Activated CD4-positive, alpha-beta T cell treated with anti-CD3 and anti-CD28 coated beads, Interleukin-2, amount 10 ng/mL, durations not matched to agents 7 days and 5 days (primary cell): ENCODE measurements at regions not wholly inside any gene's neighbourhood (a gene's known extent, or its start where the extent isn't known, plus 50 kb on each side); places are given as distances from the start of the nearest gene placed in this dataset.

Experiments
- CTCF ChIA-PET: fragments of 350-600 bp; sonication (Branson Sonifier 250); formaldehyde crosslinking; loops from one replicate; lab custom pipeline; 2021; ENCODE audit warnings: antibody characterized with exemption; lab: Charles Lee
- POLR2A ChIA-PET: fragments of 350-600 bp; sonication (Branson Sonifier 250); formaldehyde crosslinking; loops from one replicate; lab custom pipeline; 2021; ENCODE audit warnings: antibody characterized with exemption; lab: Charles Lee
- DNase-seq: peaks from one replicate; pipeline ENCODE4 v3.0.0-alpha.2; 2020
- H3K27ac Mint-ChIP-seq: one replicate; pipeline ENCODE4 v1.8.0; 2021; ENCODE audit warnings: mild to moderate bottlenecking, moderate library complexity, mixed read lengths
- H3K27me3 Mint-ChIP-seq: one replicate; pipeline ENCODE4 v1.8.0; 2021; ENCODE audit warnings: mixed read lengths
- H3K36me3 Mint-ChIP-seq: one replicate; pipeline ENCODE4 v1.8.0; 2021; ENCODE audit warnings: low read depth, mixed read lengths
- H3K4me1 Mint-ChIP-seq: one replicate; pipeline ENCODE4 v1.8.0; 2021; ENCODE audit warnings: mixed read lengths
- H3K4me3 Mint-ChIP-seq: one replicate; pipeline ENCODE4 v1.8.0; 2021; ENCODE audit warnings: mild to moderate bottlenecking, moderate library complexity, mixed read lengths
- H3K9me3 Mint-ChIP-seq: one replicate; pipeline ENCODE4 v1.8.0; 2021; ENCODE audit warnings: mixed read lengths

DNA sequence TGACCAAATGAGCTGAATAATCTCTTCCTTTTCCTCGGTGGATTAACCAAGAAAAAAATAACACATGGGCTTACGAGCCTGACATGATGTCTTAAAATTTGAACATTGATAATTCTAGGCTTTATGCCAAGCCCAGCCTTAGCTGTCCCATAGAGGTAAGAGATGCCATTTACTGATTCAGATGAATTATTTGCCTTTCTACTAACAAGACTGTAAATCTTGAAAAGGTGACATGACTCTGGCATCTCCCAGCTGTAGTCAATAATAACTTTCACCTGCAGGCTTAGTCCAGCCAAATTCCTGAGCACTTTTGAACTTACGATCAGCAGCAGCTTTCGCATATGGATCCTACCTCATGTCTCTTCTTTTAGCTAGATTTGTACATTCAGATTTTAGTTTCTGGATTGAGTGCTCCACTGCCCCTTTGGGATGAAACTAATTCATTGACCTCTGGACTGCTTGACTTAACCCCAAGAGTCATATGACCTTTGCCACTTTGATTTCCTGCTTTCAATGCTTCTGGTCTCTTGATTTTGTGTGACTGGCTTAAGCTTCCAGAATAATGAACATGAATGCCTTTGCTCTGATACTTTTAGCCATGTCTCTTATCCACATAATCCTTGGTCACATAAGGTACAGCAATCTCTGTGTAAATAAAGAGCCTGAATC is 876.4 kb upstream of the SLIT2 start:
- Mint-ChIP-seq H3K4me1 (no peaks in the 10 kb centered on the region), H3K27ac (no peak overlapping the region), H3K9me3 (no peaks in the 10 kb centered on the region), H3K36me3 (no peaks in the 10 kb centered on the region), H3K4me3 (no peak overlapping the region), H3K27me3 (no peaks in the 10 kb centered on the region)
- no peak for DNase-seq
- CTCF ChIA-PET, result no interaction called here
- POLR2A ChIA-PET, result interaction anchor here (0.7 kb wide), 1 partner anchor 69 kb away, joined by 3 read pairs; no protein-coding TSS in a partner anchor

DNA sequence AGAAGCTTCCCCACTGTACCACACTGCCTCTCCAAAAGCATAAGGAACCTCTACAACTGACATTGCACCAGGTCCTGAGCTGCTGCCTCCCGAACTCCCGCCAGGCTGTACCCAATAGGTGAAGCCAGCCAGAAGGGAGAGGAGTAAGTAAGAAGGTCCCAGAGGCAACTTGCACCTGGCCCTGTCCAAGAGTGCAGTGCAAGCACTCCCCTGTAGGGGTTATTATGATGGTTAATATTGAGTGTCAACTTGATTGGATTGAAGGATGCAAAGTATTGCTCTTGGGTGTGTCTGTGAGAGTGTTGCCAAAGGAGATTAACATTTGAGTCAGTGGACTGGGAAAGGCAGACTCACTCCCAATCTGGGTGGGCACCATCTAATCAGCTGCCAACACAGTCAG is 879.3 kb upstream of the SLIT2 start:
- no peak for DNase-seq
- Mint-ChIP-seq H3K27me3 (no peaks in the 10 kb centered on the region), H3K4me1 (no peaks in the 10 kb centered on the region), H3K27ac (no peak overlapping the region), H3K9me3 (no peaks in the 10 kb centered on the region), H3K4me3 (no peak overlapping the region), H3K36me3 (no peaks in the 10 kb centered on the region)
- ChIA-PET CTCF (no interaction called here), POLR2A (no interaction called here)

DNA sequence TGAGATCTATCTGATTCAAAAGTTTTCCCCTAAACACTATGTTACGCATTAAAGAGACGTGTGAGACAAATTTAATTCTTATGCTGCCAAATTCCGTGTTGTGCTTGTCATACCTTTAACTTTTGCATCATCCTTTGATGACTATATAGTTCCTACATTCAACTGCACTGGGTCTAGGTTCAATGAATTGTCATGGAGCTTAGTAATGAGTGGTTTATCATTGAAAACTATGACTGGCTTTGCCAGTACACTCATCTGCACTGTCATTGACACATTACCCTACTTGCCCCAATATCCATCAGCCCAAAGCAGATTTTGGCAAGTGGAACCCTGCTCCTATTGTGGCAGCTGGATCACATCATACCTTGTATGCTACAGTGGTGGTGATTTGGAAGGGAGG is 882.9 kb upstream of the SLIT2 start:
- DNase-seq, result no peak
- H3K4me3 Mint-ChIP-seq, result no peak overlapping the region

DNA sequence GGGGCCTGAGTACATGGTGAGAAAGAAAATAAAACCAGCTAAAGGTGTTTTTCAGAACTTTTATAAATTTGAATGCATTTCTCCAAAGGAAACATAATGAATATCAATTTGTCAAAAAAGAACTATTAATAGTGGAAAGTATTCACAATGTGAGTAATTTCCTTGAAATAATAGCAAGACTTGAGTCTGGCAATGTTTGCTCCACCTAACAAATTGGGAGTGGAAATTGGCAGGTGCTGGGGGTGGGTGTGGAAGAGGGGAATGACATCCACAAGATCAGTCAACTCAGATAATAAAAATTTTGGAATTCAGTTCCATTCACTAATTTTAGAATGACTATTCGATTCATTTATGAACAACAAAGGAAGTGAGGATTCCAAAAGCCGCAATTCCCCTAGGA is 884.8 kb upstream of the SLIT2 start:
- H3K27ac Mint-ChIP-seq, result no peak overlapping the region
- H3K36me3 Mint-ChIP-seq, result no peaks in the 10 kb centered on the region
- no peaks in the 10 kb centered on the region for H3K4me1 Mint-ChIP-seq
- POLR2A ChIA-PET, result no interaction called here
- H3K4me3 Mint-ChIP-seq, result no peak overlapping the region
- no peak for DNase-seq
- H3K9me3 Mint-ChIP-seq, result peaks cover 2% of the 10 kb centered on the region
- no peaks in the 10 kb centered on the region for H3K27me3 Mint-ChIP-seq
- CTCF ChIA-PET, result no interaction called here

More for the DNA sequence above, 882.9 kb upstream of the SLIT2 start:
- ChIA-PET CTCF (no interaction called here), POLR2A (no interaction called here)
- peaks cover 2% of the 10 kb centered on the region for H3K9me3 Mint-ChIP-seq
- no peaks in the 10 kb centered on the region for H3K36me3 Mint-ChIP-seq
- H3K27me3 Mint-ChIP-seq, result no peaks in the 10 kb centered on the region
- H3K27ac Mint-ChIP-seq, result no peak overlapping the region
- H3K4me1 Mint-ChIP-seq, result no peaks in the 10 kb centered on the region

- H3K27me3 Mint-ChIP-seq, result no peaks in the 10 kb centered on the region
- CTCF ChIA-PET, result no interaction called here
- no peaks in the 10 kb centered on the region for H3K36me3 Mint-ChIP-seq
- H3K9me3 Mint-ChIP-seq, result peaks cover 2% of the 10 kb centered on the region
- POLR2A ChIA-PET, result no interaction called here
- H3K4me3 Mint-ChIP-seq, result no peak overlapping the region
- no peaks in the 10 kb centered on the region for H3K4me1 Mint-ChIP-seq
- DNase-seq, result no peak
- H3K27ac Mint-ChIP-seq, result no peak overlapping the region
These were observed 893.7 kb upstream of the SLIT2 start for GRCh38 chr4:19358015-19358414.

- DNase-seq, result no peak
- H3K4me3 Mint-ChIP-seq, result no peak overlapping the region
- CTCF ChIA-PET, result no interaction called here
These were observed 902.3 kb upstream of the SLIT2 start for GRCh38 chr4:19349416-19349815.

DNA sequence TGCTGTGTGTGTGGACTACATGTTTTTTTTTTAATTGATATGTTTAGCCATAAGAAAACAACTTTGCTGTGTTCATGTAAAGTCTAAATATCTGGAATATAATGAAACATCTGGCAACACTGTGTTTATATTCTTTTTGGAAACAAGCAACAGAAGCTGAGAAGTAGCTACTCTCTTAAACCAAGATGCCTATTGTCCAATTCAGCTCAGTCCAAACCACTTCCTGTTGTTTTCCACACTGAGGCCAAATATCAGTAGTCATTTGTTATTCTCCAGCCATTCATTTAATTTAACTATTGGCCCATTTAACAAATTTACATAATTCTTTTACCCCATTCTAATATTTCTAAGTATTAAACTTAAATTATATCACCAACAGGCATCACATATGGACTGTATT is 903.0 kb upstream of the SLIT2 start:
- Mint-ChIP-seq H3K4me1 (no peaks in the 10 kb centered on the region), H3K9me3 (peaks cover 8% of the 10 kb centered on the region), H3K36me3 (no peaks in the 10 kb centered on the region), H3K4me3 (no peak overlapping the region), H3K27ac (no peak overlapping the region), H3K27me3 (no peaks in the 10 kb centered on the region)
- ChIA-PET CTCF (no interaction called here), POLR2A (no interaction called here)
- DNase-seq, result no peak

More at GRCh38 chr4:19349416-19349815, 902.3 kb upstream of the SLIT2 start:
- POLR2A ChIA-PET, result no interaction called here
- Mint-ChIP-seq H3K27me3 (no peaks in the 10 kb centered on the region), H3K36me3 (no peaks in the 10 kb centered on the region), H3K4me1 (no peaks in the 10 kb centered on the region), H3K27ac (no peak overlapping the region), H3K9me3 (peaks cover 11% of the 10 kb centered on the region)

GRCh38 chr4:19346636-19347035 is 905.1 kb upstream of the SLIT2 start:
- Mint-ChIP-seq H3K27ac (no peak overlapping the region), H3K4me1 (no peaks in the 10 kb centered on the region), H3K36me3 (no peaks in the 10 kb centered on the region), H3K27me3 (no peaks in the 10 kb centered on the region), H3K4me3 (no peak overlapping the region), H3K9me3 (peaks cover 8% of the 10 kb centered on the region)
- ChIA-PET CTCF (no interaction called here), POLR2A (no interaction called here)
- no peak for DNase-seq

GRCh38 chr4:19329631-19330030 is 922.1 kb upstream of the SLIT2 start:
- Mint-ChIP-seq H3K27me3 (no peaks in the 10 kb centered on the region), H3K4me3 (no peak overlapping the region), H3K36me3 (no peaks in the 10 kb centered on the region), H3K27ac (no peak overlapping the region), H3K4me1 (no peaks in the 10 kb centered on the region), H3K9me3 (peaks cover 6% of the 10 kb centered on the region)
- DNase-seq, result no peak
- POLR2A ChIA-PET, result no interaction called here
- CTCF ChIA-PET, result no interaction called here

DNA sequence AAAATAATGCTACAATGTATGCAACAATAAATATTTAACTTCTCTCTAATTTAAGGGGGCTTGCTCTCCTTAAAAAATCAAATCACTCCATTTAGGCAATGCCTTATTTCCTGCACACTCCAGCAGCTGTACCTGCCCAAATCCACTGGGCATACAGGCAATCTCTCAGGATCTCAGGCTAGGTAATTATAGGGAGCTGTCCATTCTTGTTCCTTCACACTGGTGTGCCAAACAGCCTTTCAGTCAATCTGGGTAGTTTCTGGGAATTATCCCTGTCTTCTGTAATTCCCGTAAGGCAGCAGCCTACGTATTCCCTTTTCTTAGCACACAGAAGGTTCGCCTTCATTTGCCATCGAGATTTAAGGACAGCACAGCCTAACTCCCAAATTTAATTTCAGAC is 922.6 kb upstream of the SLIT2 start:
- Mint-ChIP-seq H3K27me3 (no peaks in the 10 kb centered on the region), H3K27ac (no peak overlapping the region), H3K4me1 (no peaks in the 10 kb centered on the region), H3K9me3 (peaks cover 6% of the 10 kb centered on the region), H3K36me3 (no peaks in the 10 kb centered on the region), H3K4me3 (no peak overlapping the region)
- POLR2A ChIA-PET, result no interaction called here
- no peak for DNase-seq
- CTCF ChIA-PET, result no interaction called here

GRCh38 chr4:19327364-19327763 is 924.3 kb upstream of the SLIT2 start:
- POLR2A ChIA-PET, result no interaction called here
- no peaks in the 10 kb centered on the region for H3K27me3 Mint-ChIP-seq
- CTCF ChIA-PET, result no interaction called here
- H3K4me1 Mint-ChIP-seq, result no peaks in the 10 kb centered on the region
- H3K27ac Mint-ChIP-seq, result no peak overlapping the region
- no peaks in the 10 kb centered on the region for H3K36me3 Mint-ChIP-seq
- no peak for DNase-seq
- H3K9me3 Mint-ChIP-seq, result peaks cover 6% of the 10 kb centered on the region
- no peak overlapping the region for H3K4me3 Mint-ChIP-seq

DNA sequence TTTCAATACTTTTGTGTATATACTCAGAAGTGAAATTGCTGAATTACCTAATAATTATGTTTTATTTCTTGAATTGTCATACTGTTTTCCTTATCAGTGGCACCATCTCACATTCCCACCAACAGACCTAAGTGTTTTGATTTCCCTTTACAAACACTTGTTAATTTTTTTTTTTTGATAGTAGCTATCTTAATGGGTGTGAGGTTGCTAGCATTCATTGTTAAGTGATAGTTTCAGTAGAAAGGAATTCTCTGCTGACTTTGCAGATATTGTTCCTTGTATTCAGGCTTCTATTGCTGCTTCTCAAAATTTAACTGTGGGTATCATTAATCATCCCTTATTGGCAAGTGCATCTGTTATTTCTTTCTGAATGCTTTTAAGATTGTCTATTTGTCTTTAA is 927.5 kb upstream of the SLIT2 start:
- Mint-ChIP-seq H3K9me3 (no peaks in the 10 kb centered on the region), H3K4me3 (no peak overlapping the region), H3K36me3 (no peaks in the 10 kb centered on the region), H3K27me3 (no peaks in the 10 kb centered on the region), H3K27ac (no peak overlapping the region), H3K4me1 (no peaks in the 10 kb centered on the region)
- CTCF ChIA-PET, result no interaction called here
- DNase-seq, result no peak
- POLR2A ChIA-PET, result no interaction called here

DNA sequence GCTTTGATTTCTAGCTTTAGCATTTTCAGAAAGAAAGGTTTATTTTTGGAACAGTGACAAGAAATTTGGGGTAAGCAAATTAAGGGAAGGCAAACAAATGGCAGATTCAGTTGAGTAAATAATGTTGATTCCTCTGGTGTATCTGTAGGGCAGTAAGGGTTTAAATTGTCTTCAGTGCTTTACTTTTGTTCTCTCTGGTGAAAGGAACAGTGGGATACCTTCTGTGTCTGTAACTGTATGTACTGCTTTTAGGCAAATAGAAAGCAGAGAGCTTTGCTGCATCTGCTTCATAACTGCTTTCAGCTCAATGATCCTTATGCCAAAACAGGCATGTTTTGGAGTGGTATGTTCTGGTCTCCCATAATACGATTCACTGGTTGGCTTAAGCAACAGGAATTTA is 932.1 kb upstream of the SLIT2 start:
- H3K9me3 Mint-ChIP-seq, result peaks cover 2% of the 10 kb centered on the region
- no peaks in the 10 kb centered on the region for H3K27me3 Mint-ChIP-seq
- CTCF ChIA-PET, result no interaction called here
- DNase-seq, result no peak
- H3K4me1 Mint-ChIP-seq, result no peaks in the 10 kb centered on the region
- POLR2A ChIA-PET, result no interaction called here
- H3K36me3 Mint-ChIP-seq, result no peaks in the 10 kb centered on the region
- H3K27ac Mint-ChIP-seq, result no peak overlapping the region
- no peak overlapping the region for H3K4me3 Mint-ChIP-seq

GRCh38 chr4:19317377-19317776 is 934.3 kb upstream of the SLIT2 start:
- POLR2A ChIA-PET, result no interaction called here
- H3K9me3 Mint-ChIP-seq, result peaks cover 2% of the 10 kb centered on the region
- DNase-seq, result no peak
- no peak overlapping the region for H3K27ac Mint-ChIP-seq
- H3K4me3 Mint-ChIP-seq, result no peak overlapping the region
- CTCF ChIA-PET, result no interaction called here
- no peaks in the 10 kb centered on the region for H3K4me1 Mint-ChIP-seq
- H3K36me3 Mint-ChIP-seq, result no peaks in the 10 kb centered on the region
- H3K27me3 Mint-ChIP-seq, result no peaks in the 10 kb centered on the region
